Body of pancreas (tissue), 4 donors: ENCODE measurements at regions not wholly inside any gene's neighbourhood (a gene's known extent, or its start where the extent isn't known, plus 50 kb on each side); places are given as distances from the start of the nearest gene placed in this dataset.

Experiments used
- ATAC-seq: fragments of 150-250 bp; one replicate; pipeline ENCODE4 v1.9.1; 2016
- DNase-seq, 4 donors: peaks; one replicate each; pipeline ENCODE4 v3.0.0-alpha.2; 2019
- H3K27ac ChIP-seq, 4 donors: fragments of 200-600 bp; sonication (generic); 1 replicate in 3 of 4; 2 replicates in 1 of 4; pipeline versions ENCODE4 v1.5.1 to v1.6.1; 2016 to 2019; ENCODE audit warnings: mild to moderate bottlenecking in 1 of 4, mixed read lengths in 1 of 4, moderate library complexity in 1 of 4
- H3K27me3 ChIP-seq, 2 donors: fragments of 200-600 bp; sonication (generic); one replicate each; pipeline ENCODE4 v1.6.0; 2016; ENCODE audit warnings: mild to moderate bottlenecking in 1 of 2
- H3K36me3 ChIP-seq, 2 donors: fragments of 200-600 bp; sonication (generic); replicated peaks in 1 of 2; 2 replicates each; pipeline ENCODE4 v1.5.1; 2016; ENCODE audit warnings: low read depth in 2 of 2; ENCODE audit not compliant: insufficient read depth in 1 of 2
- H3K4me1 ChIP-seq: fragments of 200-600 bp; sonication (generic); one replicate; pipeline ENCODE4 v1.6.0; 2016
- H3K4me3 ChIP-seq, 2 donors: fragments of 200-600 bp; sonication (generic); 1 replicate in 1 of 2; 2 replicates in 1 of 2; pipeline ENCODE4 v1.5.1; 2016 to 2019
- H3K9me3 ChIP-seq, 3 donors: fragments of 200-600 bp; sonication (generic); 1 replicate in 2 of 3; 2 replicates in 1 of 3; pipeline ENCODE4 v1.5.1; 2016
- CTCF ChIP-seq, 7 experiments: fragments of 450-650 bp in 4 of 7; fragments of 200-600 bp in 3 of 7; sonication (generic) in 3 of 7; IDR thresholded peaks; one replicate each; pipeline ENCODE4 v1.5.1; 2016 to 2019; ENCODE audit warnings: antibody characterized with exemption in 7 of 7
- POLR2A ChIP-seq, 3 donors: fragments of 450-650 bp; IDR thresholded peaks; one replicate each; pipeline ENCODE4 v1.6.1; 2016; ENCODE audit warnings: antibody characterized with exemption in 3 of 3, mild to moderate bottlenecking in 2 of 3
- WGBS, 2 donors: methylation state at CpG; one replicate each; pipeline ENCODE4 v1.1.5; 2017; 5-methylcytosine and 5-hydroxymethylcytosine counted together
- intact Hi-C: fragments of 100-400 bp; cut with DNase I; formaldehyde crosslinking; loops from one replicate; pipeline ENCODE4 v1.15.1; 2023

- H3K4me1 ChIP-seq = no peaks in the 10 kb centered on the region
- no peak overlapping the region for H3K27ac ChIP-seq
- TF ChIP-seq POLR2A (IDR thresholded peaks at IDR 0.05) = no peak
- TF ChIP-seq CTCF (IDR thresholded peaks at IDR 0.05) = no peak
- no peaks in the 10 kb centered on the region for H3K36me3 ChIP-seq
- no peaks in the 10 kb centered on the region for H3K9me3 ChIP-seq
- no peak for ATAC-seq
- intact Hi-C loops = no loop called here
- DNase-seq = no peak
- no peak overlapping the region for H3K4me3 ChIP-seq
- no peaks in the 10 kb centered on the region for H3K27me3 ChIP-seq
- WGBS, 2 donors = 49 to 71% methylated on average over 5 of the region's 5 CpGs
These were observed 239.4 kb upstream of the SKOR2 start for GRCh38 chr18:47490882-47491281.

GRCh38 chr18:47485221-47485797, 233.8 kb upstream of the SKOR2 start:
- intact Hi-C loops = no loop called here
- Histone ChIP-seq H3K27me3 (no peaks in the 10 kb centered on the region), H3K27ac (no peak overlapping the region), H3K36me3 (no peaks in the 10 kb centered on the region), H3K9me3 (no peaks in the 10 kb centered on the region), H3K4me3 (no peak overlapping the region), H3K4me1 (no peaks in the 10 kb centered on the region)
- no peak for ATAC-seq
- DNase-seq = no peak
- TF ChIP-seq CTCF (IDR thresholded peaks at IDR 0.05) (no peak), POLR2A (IDR thresholded peaks at IDR 0.05) (no peak)
- 66 to 81% methylated on average over 4 to 5 of the region's 5 CpGs for WGBS, 2 donors

- DNase-seq (no peak), ATAC-seq (no peak)
- 58 to 64% methylated on average over 2 of the region's 2 CpGs for WGBS, 2 donors
- no peaks in the 10 kb centered on the region for H3K4me1 ChIP-seq
- H3K27me3 ChIP-seq = no peaks in the 10 kb centered on the region
- no peaks in the 10 kb centered on the region for H3K9me3 ChIP-seq
- intact Hi-C loops = no loop called here
- H3K36me3 ChIP-seq = no peaks in the 10 kb centered on the region
- no peak for TF ChIP-seq POLR2A (IDR thresholded peaks at IDR 0.05)
- no peak for TF ChIP-seq CTCF (IDR thresholded peaks at IDR 0.05)
- no peak overlapping the region for H3K4me3 ChIP-seq
- no peak overlapping the region for H3K27ac ChIP-seq
These were observed 232.6 kb upstream of the SKOR2 start for GRCh38 chr18:47484068-47484467.

GRCh38 chr18:47480166-47480565, 228.7 kb upstream of the SKOR2 start:
- no peak for DNase-seq
- H3K27me3 ChIP-seq = no peaks in the 10 kb centered on the region

More at GRCh38 chr18:47480166-47480565, 228.7 kb upstream of the SKOR2 start:
- Histone ChIP-seq H3K9me3 (no peaks in the 10 kb centered on the region), H3K27ac (no peak overlapping the region), H3K4me3 (no peak overlapping the region), H3K36me3 (no peaks in the 10 kb centered on the region), H3K4me1 (no peaks in the 10 kb centered on the region)
- intact Hi-C loops = no loop called here
- WGBS, 2 donors = 62 to 67% methylated on average over 4 of the region's 4 CpGs
- no peak for TF ChIP-seq CTCF (IDR thresholded peaks at IDR 0.05)
- no peak for TF ChIP-seq POLR2A (IDR thresholded peaks at IDR 0.05)
- no peak for ATAC-seq
